ENCODE measurements at regions not wholly inside any gene's neighbourhood (a gene's known extent, or its start where the extent isn't known, plus 50 kb on each side); places are given as distances from the start of the nearest gene placed in this dataset.

GRCh38 chr18:30512872-30513271 is 529.7 kb downstream of the DSC3 start:
- DNase-seq: no peak

DNA sequence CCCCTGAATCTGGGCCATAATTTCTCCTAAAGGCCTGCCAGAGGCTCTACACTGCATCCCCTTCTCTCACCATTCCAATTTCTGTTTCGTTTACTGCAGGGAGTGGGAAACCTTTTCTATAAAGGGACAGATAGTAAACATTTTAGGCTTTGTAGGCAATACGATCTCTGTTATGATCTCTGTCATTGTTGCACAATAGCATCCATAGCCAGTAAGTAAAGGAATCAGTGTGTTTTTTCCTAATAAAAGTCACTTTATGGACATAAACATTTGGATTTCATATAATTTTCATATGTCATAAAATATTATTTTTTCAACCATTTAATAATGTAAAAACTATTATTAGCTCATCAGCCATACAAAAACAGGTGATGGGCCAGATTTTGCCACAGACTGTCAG is 531.7 kb downstream of the DSC3 start:
- DNase-seq: no peak

DNA sequence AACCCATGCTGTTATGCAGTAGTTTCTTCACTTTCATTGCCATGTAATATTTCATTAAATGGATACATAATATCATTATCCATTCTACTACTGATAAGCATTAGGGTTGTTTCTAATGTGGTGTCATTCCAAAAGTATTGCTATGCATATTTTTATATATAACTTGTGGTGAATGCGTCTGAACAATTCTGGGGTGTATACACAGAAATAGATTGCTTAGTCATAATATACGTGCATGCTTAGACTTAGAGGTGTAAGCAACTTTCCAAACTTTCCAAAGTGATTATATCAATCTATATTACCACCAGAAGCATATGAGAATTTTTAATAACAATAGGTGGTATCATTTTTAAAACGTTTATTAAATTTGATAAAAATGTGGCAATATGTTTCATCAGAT is 540.9 kb downstream of the DSC3 start:
- DNase-seq: no peak

- no peak for DNase-seq
Observed at GRCh38 chr18:30500240-30500945, 542.1 kb downstream of the DSC3 start.

GRCh38 chr18:30499721-30500120 is 542.8 kb downstream of the DSC3 start:
- no peak for DNase-seq

GRCh38 chr18:30492552-30493129 is 549.9 kb downstream of the DSC3 start:
- DNase-seq: no peak

GRCh38 chr18:30491815-30492551 is 550.6 kb downstream of the DSC3 start:
- no peak for DNase-seq

DNA sequence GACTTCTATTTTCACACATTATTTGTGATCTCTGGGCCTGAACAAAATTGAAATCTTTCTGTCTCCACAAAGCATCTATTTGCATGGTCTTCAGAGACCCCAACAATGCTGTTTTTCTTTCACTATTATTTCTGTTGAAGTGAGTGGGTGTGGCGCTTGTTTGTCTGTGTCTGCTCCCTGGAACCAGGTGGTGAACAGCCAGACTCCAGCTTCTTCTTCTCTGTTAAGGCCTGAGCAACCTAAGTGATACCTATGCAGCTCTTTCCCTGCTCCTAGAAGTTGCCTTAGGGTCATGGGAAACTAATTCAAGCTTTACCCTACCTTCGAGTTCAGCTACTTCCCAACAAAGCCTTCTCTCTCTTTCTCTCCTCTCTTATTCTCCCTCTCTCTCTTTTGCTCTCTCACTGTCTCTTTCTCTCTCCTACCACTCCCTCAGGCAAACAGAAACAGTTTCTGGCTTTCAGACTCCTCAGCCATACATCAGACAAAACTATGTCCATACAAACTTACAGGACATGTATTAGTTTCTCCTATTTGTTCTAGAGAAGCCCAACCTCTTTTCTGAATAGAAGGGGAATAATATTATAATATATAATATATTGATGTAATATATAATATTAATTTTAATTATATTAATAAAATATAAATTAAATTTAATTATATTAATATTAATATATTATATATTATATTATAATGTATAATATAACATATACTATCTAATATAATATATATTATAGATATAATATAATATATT is 552.5 kb downstream of the DSC3 start:
- DNase-seq: no peak

DNA sequence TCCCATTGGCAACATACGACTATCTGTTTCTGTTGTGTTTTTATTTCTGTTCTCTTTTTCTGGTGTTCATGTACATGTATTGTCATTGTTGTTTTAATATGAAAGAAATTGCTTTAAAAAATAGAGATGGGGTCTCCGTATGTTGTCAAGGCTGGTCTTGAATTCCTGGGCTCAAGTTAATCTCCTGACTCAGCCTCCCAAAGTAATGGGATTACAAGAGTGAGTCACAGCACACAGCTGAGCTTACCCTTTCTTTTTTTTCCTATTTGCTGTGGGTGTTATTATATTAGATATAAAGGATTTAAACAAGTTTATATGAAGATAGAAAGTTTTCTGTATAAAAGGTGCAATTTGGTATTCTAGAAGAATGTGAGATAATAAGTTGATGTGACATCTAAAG is 554.6 kb downstream of the DSC3 start:
- no peak for DNase-seq

DNA sequence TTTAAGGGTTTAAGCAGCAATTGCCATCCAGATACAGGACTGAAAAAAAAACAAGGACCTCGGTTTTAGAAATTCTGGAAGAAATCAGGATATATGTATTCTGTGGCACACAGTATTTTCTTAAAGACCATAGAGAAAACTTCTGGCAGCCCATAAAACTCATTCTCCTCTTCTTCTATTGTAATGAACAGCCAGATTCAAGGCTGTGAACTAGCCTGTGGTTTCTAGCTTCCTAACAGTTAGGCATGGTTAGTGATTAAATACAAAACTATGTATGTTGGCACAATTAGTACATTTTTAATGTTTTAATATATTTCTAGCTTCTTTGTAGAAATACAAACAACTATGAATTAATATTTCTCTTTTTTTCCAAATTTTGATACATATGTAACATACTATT is 555.7 kb downstream of the DSC3 start:
- no peak for DNase-seq

- DNase-seq: no peak
Observed at GRCh38 chr18:30485078-30485477, 557.5 kb downstream of the DSC3 start.

- DNase-seq: no peak
Observed at GRCh38 chr18:30481871-30482270, 560.7 kb downstream of the DSC3 start.

DNA sequence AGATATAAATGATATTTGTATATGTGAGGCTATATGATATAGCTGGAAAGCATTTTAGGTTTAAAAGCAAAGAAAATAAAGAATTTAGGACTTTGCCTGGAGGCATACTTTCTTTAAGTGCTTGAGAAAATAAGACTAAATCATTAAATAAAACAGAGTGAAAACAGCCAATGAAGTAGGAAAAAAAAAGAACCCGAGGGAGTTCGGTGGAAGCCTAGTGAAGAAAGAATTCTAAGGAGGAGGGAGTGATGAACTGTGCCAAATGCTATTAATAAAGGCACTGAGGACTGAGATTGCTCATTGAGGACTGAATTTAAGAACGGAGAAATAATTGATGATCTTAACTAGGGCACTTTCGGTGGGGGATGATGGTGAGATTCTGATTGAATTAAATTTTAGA is 573.5 kb downstream of the DSC3 start:
- DNase-seq: peak; percentile 13

GRCh38 chr18:30465096-30465495 is 577.4 kb downstream of the DSC3 start:
- DNase-seq: no peak

DNA sequence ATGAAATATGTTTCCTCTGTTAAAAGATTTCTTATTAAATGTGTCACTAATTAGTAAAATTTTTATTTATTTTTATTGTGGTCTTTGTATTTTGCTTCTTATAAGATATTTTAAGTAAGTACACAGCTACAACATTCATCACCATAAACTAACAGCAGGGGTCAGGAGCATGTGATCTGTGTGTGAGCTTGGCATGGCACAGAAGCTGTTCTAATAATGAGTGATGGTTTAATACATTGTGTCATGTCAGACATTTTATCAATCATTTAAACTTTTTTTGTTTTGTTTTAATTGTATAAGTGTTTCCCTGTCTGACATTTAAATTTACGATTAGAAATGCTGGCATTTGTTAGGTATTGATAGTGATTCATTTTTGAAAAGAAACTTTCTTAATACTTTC is 585.4 kb downstream of the DSC3 start:
- DNase-seq: no peak

- DNase-seq: no peak
Observed at GRCh38 chr18:30455741-30456140, 586.8 kb downstream of the DSC3 start.

- no peak for DNase-seq
Observed at GRCh38 chr18:30454920-30455319, 587.6 kb downstream of the DSC3 start.

DNA sequence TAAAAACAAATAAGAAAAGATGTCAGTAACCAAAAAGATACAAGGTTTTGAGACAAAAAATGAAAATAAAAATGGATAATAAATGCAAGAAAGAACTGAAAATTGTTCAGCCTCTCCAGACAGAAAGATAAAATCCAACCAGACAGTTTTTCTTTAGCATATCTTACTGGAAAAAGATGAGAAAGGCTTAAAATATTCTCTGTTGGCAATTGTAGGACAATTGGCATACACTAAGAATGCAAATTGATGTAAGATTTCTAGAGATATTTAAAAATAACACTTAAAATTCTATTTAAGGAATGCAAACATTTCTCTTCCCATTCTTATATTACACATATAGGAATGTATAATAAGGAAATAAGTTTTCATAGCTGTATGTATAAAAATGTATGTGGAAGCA is 590.6 kb downstream of the DSC3 start:
- DNase-seq: no peak

DNA sequence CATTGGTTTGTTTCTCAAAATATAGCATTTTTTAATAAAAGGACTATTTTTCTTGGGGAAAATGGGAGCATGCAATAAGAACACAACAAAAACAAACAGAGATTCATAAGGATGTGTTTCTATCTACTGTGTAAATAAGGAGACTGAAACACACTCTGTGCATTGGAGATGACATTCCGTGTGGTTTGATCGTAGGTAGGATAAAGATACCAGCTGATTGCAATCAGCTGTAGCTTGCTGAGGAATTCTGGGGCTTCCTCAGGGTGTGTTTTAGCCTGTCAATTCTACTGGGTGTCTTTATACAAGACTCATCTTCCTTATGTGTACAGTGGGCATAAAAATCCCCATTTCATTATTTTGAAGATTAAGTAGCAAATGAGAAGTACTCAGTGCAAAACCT is 591.6 kb downstream of the DSC3 start:
- no peak for DNase-seq

GRCh38 chr18:30446605-30447004 is 595.9 kb downstream of the DSC3 start:
- no peak for DNase-seq

GRCh38 chr18:30444544-30444943 is 598.0 kb downstream of the DSC3 start:
- DNase-seq: no peak

GRCh38 chr18:30440351-30440750 is 602.2 kb downstream of the DSC3 start:
- no peak for DNase-seq

GRCh38 chr18:30439174-30439573 is 603.4 kb downstream of the DSC3 start:
- no peak for DNase-seq

- DNase-seq: no peak
Observed at GRCh38 chr18:30432349-30432748, 610.2 kb downstream of the DSC3 start.

Data from NCI-H2227 treated with DMSO at 0.1 percent for 48 hours (cell line).